ENCODE measurements at regions not wholly inside any gene's neighbourhood (a gene's known extent, or its start where the extent isn't known, plus 50 kb on each side); places are given as distances from the start of the nearest gene placed in this dataset.

DNA sequence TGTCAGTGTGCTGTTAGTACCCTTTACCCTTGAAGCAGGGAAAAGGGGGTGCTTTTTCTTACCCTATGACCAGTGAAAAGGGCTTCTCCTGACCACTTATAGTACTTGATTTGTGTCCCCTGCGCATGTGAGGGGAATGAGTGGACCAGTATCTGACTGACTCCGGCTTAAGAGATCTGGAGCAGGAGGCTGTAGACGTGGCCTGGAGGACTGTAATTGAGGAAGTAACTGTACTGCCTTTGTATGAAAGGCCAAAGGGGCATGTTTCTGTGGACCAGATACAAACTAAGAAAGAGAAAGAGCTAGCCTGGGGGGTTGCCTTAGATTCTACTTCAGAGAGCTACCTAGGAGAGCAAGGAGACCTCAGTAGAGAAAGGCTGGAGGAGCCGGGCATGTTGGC, 89.9 kb upstream of the TBL1XR1 start:
- Histone ChIP-seq H4K20me1 (replicated peaks; ENCODE audit: control insufficient read depth, extremely low read depth, insufficient read depth, low read length) (no peaks in the 10 kb centered on the region), H3K9me3 (replicated peaks; ENCODE audit: control insufficient read depth, insufficient read depth, low read length) (no peaks in the 10 kb centered on the region), H3K4me1 (ENCODE audit: control insufficient read depth, extremely low read depth, insufficient read depth, low read length) (no peaks in the 10 kb centered on the region), H2AFZ (ENCODE audit: low read depth, low read length) (no peak overlapping the region), H3K4me2 (ENCODE audit: insufficient read depth, low read length) (no peak overlapping the region), H3K9me1 (replicated peaks; ENCODE audit: control insufficient read depth, extremely low read depth, insufficient read depth, low read length) (no peaks in the 10 kb centered on the region), H3K36me3 (ENCODE audit: control insufficient read depth in 2 of 2, extremely low read depth in 1 of 2, insufficient read depth in 2 of 2, low read length in 2 of 2) (no peaks in the 10 kb centered on the region), H3K27ac (ENCODE audit: insufficient read depth, low read depth, low read length) (no peak overlapping the region), H3K9ac (replicated peaks; ENCODE audit: extremely low read depth, insufficient read depth, low read length) (no peak overlapping the region), H3K4me3 (replicated peaks in 1 of 3; ENCODE audit: insufficient read depth in 1 of 3, low read depth in 1 of 3, low read length in 3 of 3) (no peak overlapping the region), H3K79me2 (ENCODE audit: control insufficient read depth, insufficient read depth, low read length) (no peaks in the 10 kb centered on the region), H3K27me3 (ENCODE audit: control insufficient read depth in 2 of 2, insufficient read depth in 2 of 2, low read length in 2 of 2) (no peaks in the 10 kb centered on the region)
- FAIRE-seq, result no peak
- no TSS peak for BruUV-seq (replicated peaks)
- ChIA-PET POLR2A (no interaction called here), CTCF (no interaction called here)
- dilution Hi-C loops (cut with MboI; ENCODE audit: extremely low pct_ligation_motif_present, low sequenced_read_pairs) (no loop called here), intact Hi-C loops (cut with micrococcal nuclease) (no loop called here)
- DNase-seq (ENCODE audit: low read depth, low spot score), result no peak
- TF ChIP-seq POLR2A (IDR thresholded peaks at IDR 0.05; ENCODE audit: low read depth, low read length) (no peak), FOS (IDR thresholded peaks at IDR 0.05; ENCODE audit: borderline replicate concordance, insufficient read depth, low read length) (no peak), JUN (IDR thresholded peaks at IDR 0.05; ENCODE audit: borderline replicate concordance, insufficient read depth, insufficient read length, low read depth) (no peak), POLR2AphosphoS5 (IDR thresholded peaks at IDR 0.05; ENCODE audit: insufficient read depth, low read depth, low read length) (no peak), MYC (IDR thresholded peaks at IDR 0.05; ENCODE audit: low read depth, low read length) (no peak), EZH2 (IDR thresholded peaks at IDR 0.05; ENCODE audit: borderline replicate concordance, low read depth, low read length, severe bottlenecking) (no peak), GATA2 (IDR thresholded peaks at IDR 0.05; ENCODE audit: insufficient read depth, insufficient read length, low read depth, low read length) (no peak)
- TF ChIP-seq, protein P1, sequence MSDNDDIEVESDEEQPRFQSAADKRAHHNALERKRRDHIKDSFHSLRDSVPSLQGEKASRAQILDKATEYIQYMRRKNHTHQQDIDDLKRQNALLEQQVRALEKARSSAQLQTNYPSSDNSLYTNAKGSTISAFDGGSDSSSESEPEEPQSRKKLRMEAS (IDR thresholded peaks at IDR 0.05; ENCODE audit: insufficient read depth, insufficient read length), result no peak
- TF ChIP-seq, protein P2, sequence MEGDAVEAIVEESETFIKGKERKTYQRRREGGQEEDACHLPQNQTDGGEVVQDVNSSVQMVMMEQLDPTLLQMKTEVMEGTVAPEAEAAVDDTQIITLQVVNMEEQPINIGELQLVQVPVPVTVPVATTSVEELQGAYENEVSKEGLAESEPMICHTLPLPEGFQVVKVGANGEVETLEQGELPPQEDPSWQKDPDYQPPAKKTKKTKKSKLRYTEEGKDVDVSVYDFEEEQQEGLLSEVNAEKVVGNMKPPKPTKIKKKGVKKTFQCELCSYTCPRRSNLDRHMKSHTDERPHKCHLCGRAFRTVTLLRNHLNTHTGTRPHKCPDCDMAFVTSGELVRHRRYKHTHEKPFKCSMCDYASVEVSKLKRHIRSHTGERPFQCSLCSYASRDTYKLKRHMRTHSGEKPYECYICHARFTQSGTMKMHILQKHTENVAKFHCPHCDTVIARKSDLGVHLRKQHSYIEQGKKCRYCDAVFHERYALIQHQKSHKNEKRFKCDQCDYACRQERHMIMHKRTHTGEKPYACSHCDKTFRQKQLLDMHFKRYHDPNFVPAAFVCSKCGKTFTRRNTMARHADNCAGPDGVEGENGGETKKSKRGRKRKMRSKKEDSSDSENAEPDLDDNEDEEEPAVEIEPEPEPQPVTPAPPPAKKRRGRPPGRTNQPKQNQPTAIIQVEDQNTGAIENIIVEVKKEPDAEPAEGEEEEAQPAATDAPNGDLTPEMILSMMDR (IDR thresholded peaks at IDR 0.05; ENCODE audit: extremely low read depth in 1 of 2, insufficient read depth in 1 of 2, low read depth in 1 of 2, low read length in 2 of 2), result no peak
